ENCODE measurements at regions not wholly inside any gene's neighbourhood (a gene's known extent, or its start where the extent isn't known, plus 50 kb on each side); places are given as distances from the start of the nearest gene placed in this dataset.

DNA sequence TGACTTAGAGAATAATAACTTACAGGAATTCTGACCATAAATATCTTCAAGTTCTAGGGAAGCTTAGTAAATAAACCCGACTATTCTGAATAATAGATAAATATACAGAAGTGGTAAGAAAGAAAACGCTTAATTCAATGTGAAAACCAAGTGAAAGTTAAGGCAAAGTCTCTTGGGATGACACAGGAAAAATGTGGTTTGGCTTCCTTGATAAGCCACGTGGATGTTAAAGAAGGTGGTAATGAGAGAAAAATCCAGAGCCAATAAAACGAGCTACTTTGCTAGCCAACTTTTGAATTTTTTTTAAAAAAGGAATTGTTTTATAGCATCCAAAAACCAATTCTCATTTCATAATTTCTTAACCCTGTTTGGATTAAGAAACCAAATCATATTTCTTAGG lies 166.2 kb upstream of the VRK2 start:
- Histone ChIP-seq H3K79me2 (ENCODE audit: insufficient read depth, low read length) (no peaks in the 10 kb centered on the region), H2AFZ (ENCODE audit: low read length) (no peak overlapping the region), H3K27me3 (ENCODE audit: control insufficient read depth in 1 of 2, insufficient read depth in 2 of 2, low read length in 2 of 2) (no peaks in the 10 kb centered on the region), H3K4me1 (ENCODE audit: insufficient read depth, low read length) (peaks cover 13% of the 10 kb centered on the region), H3K27ac (ENCODE audit: extremely low read length, insufficient read depth, low read length) (no peak overlapping the region), H3K9me3 (ENCODE audit: low read length) (no peaks in the 10 kb centered on the region), H4K20me1 (ENCODE audit: insufficient read depth, low read length) (no peaks in the 10 kb centered on the region), H3K4me2 (ENCODE audit: low read depth, low read length) (no peak overlapping the region), H3K9ac (ENCODE audit: insufficient read depth, low read depth, low read length) (no peak overlapping the region), H3K36me3 (replicated peaks in 1 of 2; ENCODE audit: control insufficient read depth in 1 of 2, insufficient read depth in 2 of 2, low read length in 2 of 2) (no peaks in the 10 kb centered on the region), H3K4me3 (replicated peaks in 1 of 3; ENCODE audit: insufficient read depth in 1 of 3, low read depth in 2 of 3, low read length in 3 of 3) (no peak overlapping the region)
- in situ Hi-C loops (cut with HindIII; ENCODE audit: extremely low pct_ligation_motif_present, low pct_unique_long_range_greater_than_20kb) (no loop called here), intact Hi-C loops (cut with micrococcal nuclease; ENCODE audit: unreplicated experiment) (no loop called here)
- WGBS (ENCODE audit: low lambda C conversion rate): 6% methylated on average over 4 of the region's 4 CpGs
- DNase-seq (ENCODE audit: low spot score) (no peak), FAIRE-seq (no peak), ATAC-seq (no peak)
- ChIA-PET CTCF (ENCODE audit: low intra/inter-chr PET ratio, low total read pairs) (no interaction called here), POLR2A (no interaction called here)
- BruUV-seq (replicated peaks): no TSS peak
- no peak for TF ChIP-seq ZNF101 (CRISPR knock-in tag; IDR thresholded peaks at IDR 0.05; ENCODE audit: borderline replicate concordance, low read depth)
- TF ChIP-seq, protein P1, sequence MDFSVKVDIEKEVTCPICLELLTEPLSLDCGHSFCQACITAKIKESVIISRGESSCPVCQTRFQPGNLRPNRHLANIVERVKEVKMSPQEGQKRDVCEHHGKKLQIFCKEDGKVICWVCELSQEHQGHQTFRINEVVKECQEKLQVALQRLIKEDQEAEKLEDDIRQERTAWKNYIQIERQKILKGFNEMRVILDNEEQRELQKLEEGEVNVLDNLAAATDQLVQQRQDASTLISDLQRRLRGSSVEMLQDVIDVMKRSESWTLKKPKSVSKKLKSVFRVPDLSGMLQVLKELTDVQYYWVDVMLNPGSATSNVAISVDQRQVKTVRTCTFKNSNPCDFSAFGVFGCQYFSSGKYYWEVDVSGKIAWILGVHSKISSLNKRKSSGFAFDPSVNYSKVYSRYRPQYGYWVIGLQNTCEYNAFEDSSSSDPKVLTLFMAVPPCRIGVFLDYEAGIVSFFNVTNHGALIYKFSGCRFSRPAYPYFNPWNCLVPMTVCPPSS (IDR thresholded peaks at IDR 0.05): no peak
- TF ChIP-seq, protein P2, sequence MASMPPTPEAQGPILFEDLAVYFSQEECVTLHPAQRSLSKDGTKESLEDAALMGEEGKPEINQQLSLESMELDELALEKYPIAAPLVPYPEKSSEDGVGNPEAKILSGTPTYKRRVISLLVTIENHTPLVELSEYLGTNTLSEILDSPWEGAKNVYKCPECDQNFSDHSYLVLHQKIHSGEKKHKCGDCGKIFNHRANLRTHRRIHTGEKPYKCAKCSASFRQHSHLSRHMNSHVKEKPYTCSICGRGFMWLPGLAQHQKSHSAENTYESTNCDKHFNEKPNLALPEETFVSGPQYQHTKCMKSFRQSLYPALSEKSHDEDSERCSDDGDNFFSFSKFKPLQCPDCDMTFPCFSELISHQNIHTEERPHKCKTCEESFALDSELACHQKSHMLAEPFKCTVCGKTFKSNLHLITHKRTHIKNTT (CRISPR knock-in tag; IDR thresholded peaks at IDR 0.05): no peak
- no peak for TF ChIP-seq ZNF343 (CRISPR knock-in tag; IDR thresholded peaks at IDR 0.05)
- TF ChIP-seq, protein P3, sequence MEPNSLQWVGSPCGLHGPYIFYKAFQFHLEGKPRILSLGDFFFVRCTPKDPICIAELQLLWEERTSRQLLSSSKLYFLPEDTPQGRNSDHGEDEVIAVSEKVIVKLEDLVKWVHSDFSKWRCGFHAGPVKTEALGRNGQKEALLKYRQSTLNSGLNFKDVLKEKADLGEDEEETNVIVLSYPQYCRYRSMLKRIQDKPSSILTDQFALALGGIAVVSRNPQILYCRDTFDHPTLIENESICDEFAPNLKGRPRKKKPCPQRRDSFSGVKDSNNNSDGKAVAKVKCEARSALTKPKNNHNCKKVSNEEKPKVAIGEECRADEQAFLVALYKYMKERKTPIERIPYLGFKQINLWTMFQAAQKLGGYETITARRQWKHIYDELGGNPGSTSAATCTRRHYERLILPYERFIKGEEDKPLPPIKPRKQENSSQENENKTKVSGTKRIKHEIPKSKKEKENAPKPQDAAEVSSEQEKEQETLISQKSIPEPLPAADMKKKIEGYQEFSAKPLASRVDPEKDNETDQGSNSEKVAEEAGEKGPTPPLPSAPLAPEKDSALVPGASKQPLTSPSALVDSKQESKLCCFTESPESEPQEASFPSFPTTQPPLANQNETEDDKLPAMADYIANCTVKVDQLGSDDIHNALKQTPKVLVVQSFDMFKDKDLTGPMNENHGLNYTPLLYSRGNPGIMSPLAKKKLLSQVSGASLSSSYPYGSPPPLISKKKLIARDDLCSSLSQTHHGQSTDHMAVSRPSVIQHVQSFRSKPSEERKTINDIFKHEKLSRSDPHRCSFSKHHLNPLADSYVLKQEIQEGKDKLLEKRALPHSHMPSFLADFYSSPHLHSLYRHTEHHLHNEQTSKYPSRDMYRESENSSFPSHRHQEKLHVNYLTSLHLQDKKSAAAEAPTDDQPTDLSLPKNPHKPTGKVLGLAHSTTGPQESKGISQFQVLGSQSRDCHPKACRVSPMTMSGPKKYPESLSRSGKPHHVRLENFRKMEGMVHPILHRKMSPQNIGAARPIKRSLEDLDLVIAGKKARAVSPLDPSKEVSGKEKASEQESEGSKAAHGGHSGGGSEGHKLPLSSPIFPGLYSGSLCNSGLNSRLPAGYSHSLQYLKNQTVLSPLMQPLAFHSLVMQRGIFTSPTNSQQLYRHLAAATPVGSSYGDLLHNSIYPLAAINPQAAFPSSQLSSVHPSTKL (CRISPR knock-in tag; IDR thresholded peaks at IDR 0.05): no peak
- no peak for TF ChIP-seq CC2D1A (CRISPR knock-in tag; IDR thresholded peaks at IDR 0.05)
- no peak for TF ChIP-seq EZH2 (conservative IDR thresholded peaks at IDR 0.05; ENCODE audit: low read depth, low read length)
- TF ChIP-seq BCLAF1 (IDR thresholded peaks at IDR 0.05): no peak
- TF ChIP-seq ZNF558 (CRISPR knock-in tag; IDR thresholded peaks at IDR 0.05; ENCODE audit: borderline replicate concordance): no peak
- TF ChIP-seq, protein P4, sequence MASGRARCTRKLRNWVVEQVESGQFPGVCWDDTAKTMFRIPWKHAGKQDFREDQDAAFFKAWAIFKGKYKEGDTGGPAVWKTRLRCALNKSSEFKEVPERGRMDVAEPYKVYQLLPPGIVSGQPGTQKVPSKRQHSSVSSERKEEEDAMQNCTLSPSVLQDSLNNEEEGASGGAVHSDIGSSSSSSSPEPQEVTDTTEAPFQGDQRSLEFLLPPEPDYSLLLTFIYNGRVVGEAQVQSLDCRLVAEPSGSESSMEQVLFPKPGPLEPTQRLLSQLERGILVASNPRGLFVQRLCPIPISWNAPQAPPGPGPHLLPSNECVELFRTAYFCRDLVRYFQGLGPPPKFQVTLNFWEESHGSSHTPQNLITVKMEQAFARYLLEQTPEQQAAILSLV (CRISPR knock-in tag; IDR thresholded peaks at IDR 0.05; ENCODE audit: borderline replicate concordance): no peak
- TF ChIP-seq RARA (CRISPR knock-in tag; IDR thresholded peaks at IDR 0.05): no peak
- no peak for TF ChIP-seq ZNF256 (CRISPR knock-in tag; conservative IDR thresholded peaks at IDR 0.05)
- TF ChIP-seq, protein P5, sequence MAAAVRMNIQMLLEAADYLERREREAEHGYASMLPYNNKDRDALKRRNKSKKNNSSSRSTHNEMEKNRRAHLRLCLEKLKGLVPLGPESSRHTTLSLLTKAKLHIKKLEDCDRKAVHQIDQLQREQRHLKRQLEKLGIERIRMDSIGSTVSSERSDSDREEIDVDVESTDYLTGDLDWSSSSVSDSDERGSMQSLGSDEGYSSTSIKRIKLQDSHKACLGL (CRISPR knock-in tag; IDR thresholded peaks at IDR 0.05): no peak
- no peak for TF ChIP-seq ETV5 (CRISPR knock-in tag; IDR thresholded peaks at IDR 0.05; ENCODE audit: borderline replicate concordance)
- no peak for TF ChIP-seq HOXA7 (CRISPR knock-in tag; IDR thresholded peaks at IDR 0.05)
